ENCODE measurements at regions not wholly inside any gene's neighbourhood (a gene's known extent, or its start where the extent isn't known, plus 50 kb on each side); places are given as distances from the start of the nearest gene placed in this dataset.

GRCh38 chr6:112695001-112695400 lies 347.9 kb downstream of the RFPL4B start:
- WGBS, 2 donors: 35 to 52% methylated on average over 2 of the region's 2 CpGs
- Histone ChIP-seq H3K36me3 (no peaks in the 10 kb centered on the region), H3K4me3 (no peak overlapping the region), H3K4me1 (no peaks in the 10 kb centered on the region), H3K27ac (no peak overlapping the region), H3K27me3 (no peaks in the 10 kb centered on the region), H3K9me3 (no peaks in the 10 kb centered on the region)
- TF ChIP-seq EP300 (IDR thresholded peaks at IDR 0.05) (no peak), POLR2AphosphoS5 (IDR thresholded peaks at IDR 0.05) (no peak), CTCF (IDR thresholded peaks at IDR 0.05) (no peak), POLR2A (IDR thresholded peaks at IDR 0.05) (no peak)
- ATAC-seq (ENCODE audit: low FRiP score in 2 of 2) (no peak), DNase-seq (no peak)

GRCh38 chr6:112697265-112697664 lies 350.1 kb downstream of the RFPL4B start:
- Histone ChIP-seq H3K27ac (no peak overlapping the region), H3K36me3 (no peaks in the 10 kb centered on the region), H3K9me3 (no peaks in the 10 kb centered on the region), H3K4me1 (no peaks in the 10 kb centered on the region), H3K27me3 (no peaks in the 10 kb centered on the region), H3K4me3 (no peak overlapping the region)
- 93 to 94% methylated on average over 4 of the region's 4 CpGs for WGBS, 2 donors
- no peak for TF ChIP-seq EP300 (IDR thresholded peaks at IDR 0.05)
- no peak for TF ChIP-seq POLR2AphosphoS5 (IDR thresholded peaks at IDR 0.05)
- no peak for TF ChIP-seq CTCF (IDR thresholded peaks at IDR 0.05)
- TF ChIP-seq POLR2A (IDR thresholded peaks at IDR 0.05): no peak
- no peak for DNase-seq
- ATAC-seq (ENCODE audit: low FRiP score in 2 of 2): no peak

- TF ChIP-seq POLR2A (IDR thresholded peaks at IDR 0.05) (no peak), EP300 (IDR thresholded peaks at IDR 0.05) (no peak), CTCF (IDR thresholded peaks at IDR 0.05) (no peak)
- Histone ChIP-seq H3K27me3 (no peaks in the 10 kb centered on the region), H3K9me3 (no peaks in the 10 kb centered on the region), H3K36me3 (no peaks in the 10 kb centered on the region), H3K4me1 (no peaks in the 10 kb centered on the region), H3K27ac (no peak overlapping the region), H3K4me3 (no peak overlapping the region)
- 54 to 61% methylated on average over 5 of the region's 5 CpGs for WGBS, 2 donors
- DNase-seq (no peak), ATAC-seq (ENCODE audit: low FRiP score in 2 of 2) (peak in 1 of 2 donors; percentile 30)
These were observed 354.1 kb downstream of the RFPL4B start for GRCh38 chr6:112701201-112701600.

- H3K27ac ChIP-seq: no peak overlapping the region
These were observed 363.6 kb downstream of the RFPL4B start for GRCh38 chr6:112710710-112711109.

More at GRCh38 chr6:112710710-112711109, 363.6 kb downstream of the RFPL4B start:
- Histone ChIP-seq H3K9me3 (no peaks in the 10 kb centered on the region), H3K4me1 (no peaks in the 10 kb centered on the region), H3K4me3 (no peak overlapping the region), H3K36me3 (no peaks in the 10 kb centered on the region), H3K27me3 (no peaks in the 10 kb centered on the region)
- TF ChIP-seq POLR2AphosphoS5 (IDR thresholded peaks at IDR 0.05) (no peak), EP300 (IDR thresholded peaks at IDR 0.05) (no peak), POLR2A (IDR thresholded peaks at IDR 0.05) (no peak), CTCF (IDR thresholded peaks at IDR 0.05) (no peak)
- DNase-seq (no peak), ATAC-seq (ENCODE audit: low FRiP score in 2 of 2) (no peak)
- 76 to 77% methylated on average over 2 of the region's 2 CpGs for WGBS, 2 donors
